ENCODE measurements at regions not wholly inside any gene's neighbourhood (a gene's known extent, or its start where the extent isn't known, plus 50 kb on each side); places are given as distances from the start of the nearest gene placed in this dataset.

- no peak for TF ChIP-seq RAD21 (IDR thresholded peaks at IDR 0.05; ENCODE audit: low read depth)
- TF ChIP-seq TAF1 (IDR thresholded peaks at IDR 0.05; ENCODE audit: low read depth), result no peak
- no peak for TF ChIP-seq FOXM1 (IDR thresholded peaks at IDR 0.05; ENCODE audit: borderline replicate concordance, low read depth)
- no peak for TF ChIP-seq EGR1 (IDR thresholded peaks at IDR 0.05)
- TF ChIP-seq, protein P1, sequence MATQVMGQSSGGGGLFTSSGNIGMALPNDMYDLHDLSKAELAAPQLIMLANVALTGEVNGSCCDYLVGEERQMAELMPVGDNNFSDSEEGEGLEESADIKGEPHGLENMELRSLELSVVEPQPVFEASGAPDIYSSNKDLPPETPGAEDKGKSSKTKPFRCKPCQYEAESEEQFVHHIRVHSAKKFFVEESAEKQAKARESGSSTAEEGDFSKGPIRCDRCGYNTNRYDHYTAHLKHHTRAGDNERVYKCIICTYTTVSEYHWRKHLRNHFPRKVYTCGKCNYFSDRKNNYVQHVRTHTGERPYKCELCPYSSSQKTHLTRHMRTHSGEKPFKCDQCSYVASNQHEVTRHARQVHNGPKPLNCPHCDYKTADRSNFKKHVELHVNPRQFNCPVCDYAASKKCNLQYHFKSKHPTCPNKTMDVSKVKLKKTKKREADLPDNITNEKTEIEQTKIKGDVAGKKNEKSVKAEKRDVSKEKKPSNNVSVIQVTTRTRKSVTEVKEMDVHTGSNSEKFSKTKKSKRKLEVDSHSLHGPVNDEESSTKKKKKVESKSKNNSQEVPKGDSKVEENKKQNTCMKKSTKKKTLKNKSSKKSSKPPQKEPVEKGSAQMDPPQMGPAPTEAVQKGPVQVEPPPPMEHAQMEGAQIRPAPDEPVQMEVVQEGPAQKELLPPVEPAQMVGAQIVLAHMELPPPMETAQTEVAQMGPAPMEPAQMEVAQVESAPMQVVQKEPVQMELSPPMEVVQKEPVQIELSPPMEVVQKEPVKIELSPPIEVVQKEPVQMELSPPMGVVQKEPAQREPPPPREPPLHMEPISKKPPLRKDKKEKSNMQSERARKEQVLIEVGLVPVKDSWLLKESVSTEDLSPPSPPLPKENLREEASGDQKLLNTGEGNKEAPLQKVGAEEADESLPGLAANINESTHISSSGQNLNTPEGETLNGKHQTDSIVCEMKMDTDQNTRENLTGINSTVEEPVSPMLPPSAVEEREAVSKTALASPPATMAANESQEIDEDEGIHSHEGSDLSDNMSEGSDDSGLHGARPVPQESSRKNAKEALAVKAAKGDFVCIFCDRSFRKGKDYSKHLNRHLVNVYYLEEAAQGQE (IDR thresholded peaks at IDR 0.05; ENCODE audit: low read depth), result no peak
- TF ChIP-seq, protein P2, sequence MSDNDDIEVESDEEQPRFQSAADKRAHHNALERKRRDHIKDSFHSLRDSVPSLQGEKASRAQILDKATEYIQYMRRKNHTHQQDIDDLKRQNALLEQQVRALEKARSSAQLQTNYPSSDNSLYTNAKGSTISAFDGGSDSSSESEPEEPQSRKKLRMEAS (IDR thresholded peaks at IDR 0.05), result no peak
- TF ChIP-seq, protein P3, sequence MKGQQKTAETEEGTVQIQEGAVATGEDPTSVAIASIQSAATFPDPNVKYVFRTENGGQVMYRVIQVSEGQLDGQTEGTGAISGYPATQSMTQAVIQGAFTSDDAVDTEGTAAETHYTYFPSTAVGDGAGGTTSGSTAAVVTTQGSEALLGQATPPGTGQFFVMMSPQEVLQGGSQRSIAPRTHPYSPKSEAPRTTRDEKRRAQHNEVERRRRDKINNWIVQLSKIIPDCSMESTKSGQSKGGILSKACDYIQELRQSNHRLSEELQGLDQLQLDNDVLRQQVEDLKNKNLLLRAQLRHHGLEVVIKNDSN (IDR thresholded peaks at IDR 0.05), result no peak
- TF ChIP-seq EP300 (IDR thresholded peaks at IDR 0.05; ENCODE audit: borderline replicate concordance), result no peak
- TF ChIP-seq ZBTB7A (IDR thresholded peaks at IDR 0.05; ENCODE audit: low read depth), result no peak
- no peak for TF ChIP-seq YY1 (IDR thresholded peaks at IDR 0.05; ENCODE audit: low read depth)
- TF ChIP-seq CREB1 (IDR thresholded peaks at IDR 0.05; ENCODE audit: low read depth), result no peak
- TF ChIP-seq CEBPB (IDR thresholded peaks at IDR 0.05), result no peak
- no peak for TF ChIP-seq TEAD4 (IDR thresholded peaks at IDR 0.05)
- no peak for TF ChIP-seq NFIC (IDR thresholded peaks at IDR 0.05)
- TF ChIP-seq TCF12 (IDR thresholded peaks at IDR 0.05; ENCODE audit: low read depth), result no peak
These were observed 177.8 kb downstream of the GXYLT1 start for GRCh38 chr12:41966916-41967315.

DNA sequence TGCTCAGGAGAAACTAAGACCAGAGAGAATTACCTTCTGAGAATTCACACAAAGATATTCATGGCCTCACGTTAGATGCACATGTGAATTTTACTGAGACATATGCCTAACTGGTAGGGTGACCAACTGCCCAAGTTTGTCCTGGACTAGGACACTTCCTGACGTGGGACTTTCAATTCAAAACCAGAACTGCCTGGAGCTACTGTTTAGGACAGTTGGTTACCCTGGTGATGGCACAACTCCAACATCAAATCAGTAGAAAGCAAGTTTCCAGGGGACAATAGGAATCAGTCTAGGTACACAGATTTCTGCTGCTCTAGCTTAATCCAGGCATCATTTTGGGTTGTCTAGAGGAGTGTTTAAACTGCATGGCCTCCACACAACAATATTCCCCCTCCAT lies 178.7 kb downstream of the GXYLT1 start:
- no peak for TF ChIP-seq NFIC (IDR thresholded peaks at IDR 0.05)
- TF ChIP-seq, protein P3 (IDR thresholded peaks at IDR 0.05), result no peak

GRCh38 chr12:41963398-41963797 lies 181.3 kb downstream of the GXYLT1 start:
- no peak for TF ChIP-seq RAD21 (IDR thresholded peaks at IDR 0.05; ENCODE audit: low read depth)
- no peak for TF ChIP-seq EGR1 (IDR thresholded peaks at IDR 0.05)
- no peak for TF ChIP-seq CREB1 (IDR thresholded peaks at IDR 0.05; ENCODE audit: low read depth)
- no peak for TF ChIP-seq YY1 (IDR thresholded peaks at IDR 0.05; ENCODE audit: low read depth)
- no peak for TF ChIP-seq EP300 (IDR thresholded peaks at IDR 0.05; ENCODE audit: borderline replicate concordance)
- TF ChIP-seq TEAD4 (IDR thresholded peaks at IDR 0.05), result no peak
- no peak for TF ChIP-seq CEBPB (IDR thresholded peaks at IDR 0.05)
- no peak for TF ChIP-seq ZBTB7A (IDR thresholded peaks at IDR 0.05; ENCODE audit: low read depth)
- no peak for TF ChIP-seq TCF12 (IDR thresholded peaks at IDR 0.05; ENCODE audit: low read depth)

DNA sequence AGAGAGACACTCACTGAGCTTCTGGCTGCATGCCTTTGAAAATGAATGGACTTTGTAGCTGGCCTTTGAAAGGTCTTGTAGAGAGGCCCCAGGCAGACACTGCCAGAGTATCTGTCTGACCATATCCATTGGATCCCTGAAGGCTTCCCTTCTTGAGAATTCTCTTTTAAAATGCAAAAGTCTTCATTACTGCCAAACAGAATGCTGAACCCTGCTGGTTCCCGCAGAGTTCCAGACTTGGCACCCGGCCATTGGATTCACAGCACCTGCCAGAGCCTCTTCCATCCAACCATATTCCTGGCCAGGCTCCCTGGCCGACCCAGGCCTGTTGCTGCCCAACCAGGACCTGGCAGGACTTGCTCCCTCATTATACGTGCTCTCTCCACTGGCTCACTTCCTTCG lies 182.5 kb downstream of the GXYLT1 start:
- TF ChIP-seq, protein P2 (IDR thresholded peaks at IDR 0.05), result 0 out of 2 replicates have a peak, but pooled peaks have one; percentile 21
- TF ChIP-seq, protein P3 (IDR thresholded peaks at IDR 0.05), result no peak
- TF ChIP-seq TCF12 (IDR thresholded peaks at IDR 0.05; ENCODE audit: low read depth) (peak; percentile 62; the same call in 1 of the 2 replicates), CREB1 (IDR thresholded peaks at IDR 0.05; ENCODE audit: low read depth) (no peak), NFIC (IDR thresholded peaks at IDR 0.05) (peak; percentile 93), TEAD4 (IDR thresholded peaks at IDR 0.05) (no peak), RAD21 (IDR thresholded peaks at IDR 0.05; ENCODE audit: low read depth) (peak; percentile 0; the same call in 1 of the 2 replicates)

GRCh38 chr12:41959271-41959670 lies 185.4 kb downstream of the GXYLT1 start:
- TF ChIP-seq FOXM1 (IDR thresholded peaks at IDR 0.05; ENCODE audit: borderline replicate concordance, low read depth) (no peak), ZBTB7A (IDR thresholded peaks at IDR 0.05; ENCODE audit: low read depth) (no peak), CREB1 (IDR thresholded peaks at IDR 0.05; ENCODE audit: low read depth) (no peak), YY1 (IDR thresholded peaks at IDR 0.05; ENCODE audit: low read depth) (no peak), EP300 (IDR thresholded peaks at IDR 0.05; ENCODE audit: borderline replicate concordance) (no peak), TCF12 (IDR thresholded peaks at IDR 0.05; ENCODE audit: low read depth) (no peak), EGR1 (IDR thresholded peaks at IDR 0.05) (no peak), TAF1 (IDR thresholded peaks at IDR 0.05; ENCODE audit: low read depth) (no peak), CEBPB (IDR thresholded peaks at IDR 0.05) (no peak), TEAD4 (IDR thresholded peaks at IDR 0.05) (no peak), RAD21 (IDR thresholded peaks at IDR 0.05; ENCODE audit: low read depth) (no peak), NFIC (IDR thresholded peaks at IDR 0.05) (no peak)
- TF ChIP-seq, protein P3 (IDR thresholded peaks at IDR 0.05), result no peak
- TF ChIP-seq, protein P1 (IDR thresholded peaks at IDR 0.05; ENCODE audit: low read depth), result no peak
- TF ChIP-seq, protein P2 (IDR thresholded peaks at IDR 0.05), result no peak

Data from Ishikawa (cell line).